B cell (primary cell): ENCODE measurements at regions not wholly inside any gene's neighbourhood (a gene's known extent, or its start where the extent isn't known, plus 50 kb on each side); places are given as distances from the start of the nearest gene placed in this dataset.

Source experiments
- ATAC-seq: fragments of 200-7000 bp; cut with Tn5 transposase; one replicate; pipeline ENCODE4 v1.10.0; 2021; ENCODE audit warnings: low read depth, mild to moderate bottlenecking, moderate number of reproducible peaks, moderate library complexity
- CTCF ChIA-PET: fragments of 350-600 bp; sonication (Branson Sonifier 250); formaldehyde crosslinking; loops from one replicate; lab custom pipeline; 2021; ENCODE audit warnings: antibody characterized with exemption, inconsistent platforms; lab: Charles Lee
- POLR2A ChIA-PET: fragments of 350-600 bp; sonication (Branson Sonifier 250); formaldehyde crosslinking; loops from one replicate; lab custom pipeline; 2021; ENCODE audit warnings: antibody characterized with exemption; lab: Charles Lee
- DNase-seq: peaks from one replicate; pipeline ENCODE4 v3.0.0; 2013
- H2AFZ ChIP-seq: 2 replicates; pipeline ENCODE4 v1.6.1; 2012; ENCODE audit warnings: mild to moderate bottlenecking, low read depth, low read length; ENCODE audit not compliant: insufficient read depth, poor library complexity, severe bottlenecking
- H3K27ac ChIP-seq, 2 donors: 1 replicate in 1 of 2; 2 replicates in 1 of 2; pipeline ENCODE4 v1.5.1; 2012 to 2013; ENCODE audit warnings: low read length in 2 of 2, mild to moderate bottlenecking in 2 of 2, moderate library complexity in 1 of 2
- H3K27me3 ChIP-seq, 4 experiments: fragments of 200-600 bp in 1 of 4; sonication (generic) in 1 of 4; replicated peaks in 1 of 4; 1 replicate in 2 of 4; 2 replicates in 2 of 4; pipeline versions ENCODE4 v1.6.1 to v1.7.0; 2013 to 2016; ENCODE audit warnings: low read length in 3 of 4, mild to moderate bottlenecking in 2 of 4, mixed read lengths in 1 of 4, moderate library complexity in 1 of 4; ENCODE audit not compliant: insufficient read depth in 4 of 4, control insufficient read depth in 3 of 4; ENCODE audit errors: control extremely low read depth in 1 of 4
- H3K36me3 ChIP-seq, 2 experiments: replicated peaks in 1 of 2; 1 replicate in 1 of 2; 2 replicates in 1 of 2; pipeline versions ENCODE4 v1.6.1 to v1.7.1; 2013; ENCODE audit warnings: low read length in 1 of 2; ENCODE audit not compliant: insufficient read depth in 2 of 2, control insufficient read depth in 1 of 2; ENCODE audit errors: control extremely low read depth in 1 of 2, extremely low read depth in 1 of 2
- H3K4me1 ChIP-seq, 2 donors: fragments of 200-600 bp in 1 of 2; sonication (generic) in 1 of 2; 1 replicate in 1 of 2; 2 replicates in 1 of 2; pipeline versions ENCODE4 v1.5.1 to v1.6.1; 2013 to 2017; ENCODE audit warnings: low read length in 2 of 2; ENCODE audit not compliant: control insufficient read depth in 2 of 2, insufficient read depth in 2 of 2
- H3K4me2 ChIP-seq: replicated peaks from 2 replicates; pipeline ENCODE3; 2012; ENCODE audit warnings: mild to moderate bottlenecking, low read depth, low read length; ENCODE audit not compliant: poor library complexity, severe bottlenecking
- H3K4me3 ChIP-seq, 5 experiments: fragments of 200-600 bp in 1 of 5; sonication (generic) in 1 of 5; 1 replicate in 3 of 5; 2 replicates in 2 of 5; pipeline versions ENCODE4 v1.5.1 to v1.7.0; 2011 to 2016; ENCODE audit warnings: low read length in 4 of 5, mild to moderate bottlenecking in 4 of 5, low read depth in 2 of 5, control low read depth in 1 of 5, moderate library complexity in 1 of 5; ENCODE audit not compliant: insufficient read depth in 1 of 5; ENCODE audit errors: control extremely low read depth in 1 of 5, extremely low read depth in 1 of 5
- H3K79me2 ChIP-seq: fragments of 200-600 bp; sonication (generic); one replicate; pipeline ENCODE4 v1.6.0; 2016; ENCODE audit warnings: low read length; ENCODE audit not compliant: control insufficient read depth, insufficient read depth
- H3K9ac ChIP-seq: fragments of 200-600 bp; sonication (generic); 2 replicates; pipeline ENCODE4 v1.6.1; 2017; ENCODE audit warnings: mild to moderate bottlenecking, low read length, moderate library complexity
- H3K9me3 ChIP-seq, 3 donors: one replicate each; pipeline versions ENCODE4 v1.6.1 to v1.7.1; 2013; ENCODE audit warnings: low read length in 2 of 3; ENCODE audit not compliant: control insufficient read depth in 2 of 3, insufficient read depth in 1 of 3; ENCODE audit errors: control extremely low read depth in 1 of 3
- H4K20me1 ChIP-seq: 2 replicates; pipeline ENCODE4 v1.6.0; 2012; ENCODE audit warnings: mild to moderate bottlenecking, low read length; ENCODE audit not compliant: insufficient read depth, control insufficient read depth, poor library complexity, severe bottlenecking
- H3K27ac Mint-ChIP-seq: one replicate; pipeline ENCODE4 v1.8.0; 2021; ENCODE audit warnings: mixed read lengths
- H3K27me3 Mint-ChIP-seq: one replicate; pipeline ENCODE4 v1.8.0; 2021; ENCODE audit warnings: mixed read lengths
- H3K4me1 Mint-ChIP-seq: one replicate; pipeline ENCODE4 v1.8.0; 2021; ENCODE audit warnings: mixed read lengths
- H3K4me3 Mint-ChIP-seq: one replicate; pipeline ENCODE4 v1.8.0; 2021; ENCODE audit warnings: mixed read lengths
- H3K9me3 Mint-ChIP-seq: one replicate; pipeline ENCODE4 v1.8.0; 2022; ENCODE audit warnings: mixed read lengths; ENCODE audit not compliant: insufficient read depth
- CTCF ChIP-seq: fragments of 200-600 bp; IDR thresholded peaks from one replicate; pipeline ENCODE4 v1.8.0; 2022; ENCODE audit warnings: antibody characterized with exemption, mild to moderate bottlenecking
- EZH2 ChIP-seq: IDR thresholded peaks from 2 replicates; pipeline ENCODE4 v1.6.1; 2012; ENCODE audit warnings: borderline replicate concordance, low read depth, mild to moderate bottlenecking, moderate library complexity, low read length; ENCODE audit not compliant: insufficient read depth, poor library complexity, severe bottlenecking
- WGBS: methylation state at CpG from one replicate; pipeline ENCODE4 v1.1.5; 2013; ENCODE audit warnings: missing lambda C conversion rate; ENCODE audit not compliant: insufficient coverage; 5-methylcytosine and 5-hydroxymethylcytosine counted together
- intact Hi-C: fragments of 100-400 bp; cut with micrococcal nuclease; formaldehyde crosslinking; loops from one replicate; pipeline ENCODE4 v1.10.0; 2022

- Histone ChIP-seq H3K4me3 (no peak overlapping the region), H3K9me3 (no peaks in the 10 kb centered on the region), H3K9ac (no peak overlapping the region), H3K27ac (no peak overlapping the region), H4K20me1 (no peaks in the 10 kb centered on the region), H3K27me3 (no peaks in the 10 kb centered on the region), H3K79me2 (no peaks in the 10 kb centered on the region), H3K36me3 (no peaks in the 10 kb centered on the region), H3K4me1 (no peaks in the 10 kb centered on the region), H3K4me2 (no peak overlapping the region), H2AFZ (no peak overlapping the region)
- Mint-ChIP-seq H3K27ac (no peak overlapping the region), H3K27me3 (no peaks in the 10 kb centered on the region), H3K4me3 (no peak overlapping the region), H3K4me1 (no peaks in the 10 kb centered on the region), H3K9me3 (no peaks in the 10 kb centered on the region)
- ChIA-PET POLR2A (no interaction called here), CTCF (no interaction called here)
- TF ChIP-seq EZH2 (no peak), CTCF (no peak)
- no peak for DNase-seq
- no peak for ATAC-seq
- WGBS, result no CpG with 5 or more reads among the region's 1 CpG
- intact Hi-C loops, result no loop called here
Measured at GRCh38 chr4:119733431-119733830, 104.8 kb upstream of the PDE5A start.

GRCh38 chr4:119731778-119732177, 103.2 kb upstream of the PDE5A start:
- 95% methylated on average over 2 of the region's 5 CpGs for WGBS
- H3K27me3 ChIP-seq, result no peaks in the 10 kb centered on the region
- Mint-ChIP-seq H3K27ac (no peak overlapping the region), H3K4me3 (no peak overlapping the region), H3K9me3 (no peaks in the 10 kb centered on the region), H3K27me3 (no peaks in the 10 kb centered on the region), H3K4me1 (no peaks in the 10 kb centered on the region)
- H3K79me2 ChIP-seq, result no peaks in the 10 kb centered on the region
- ChIA-PET CTCF (no interaction called here), POLR2A (no interaction called here)
- no peak overlapping the region for H3K4me2 ChIP-seq
- no peak for ATAC-seq
- H3K36me3 ChIP-seq, result no peaks in the 10 kb centered on the region
- no peak for TF ChIP-seq CTCF
- no peak for TF ChIP-seq EZH2
- H3K9me3 ChIP-seq, result no peaks in the 10 kb centered on the region
- H3K27ac ChIP-seq, result no peak overlapping the region
- DNase-seq, result no peak
- no peaks in the 10 kb centered on the region for H3K4me1 ChIP-seq
- H4K20me1 ChIP-seq, result no peaks in the 10 kb centered on the region
- intact Hi-C loops, result no loop called here
- no peak overlapping the region for H3K4me3 ChIP-seq
- no peak overlapping the region for H3K9ac ChIP-seq
- no peak overlapping the region for H2AFZ ChIP-seq
